HG02885 (cell line): ENCODE measurements at regions not wholly inside any gene's neighbourhood (a gene's known extent, or its start where the extent isn't known, plus 50 kb on each side); places are given as distances from the start of the nearest gene placed in this dataset.

ENCODE experiments used
- ATAC-seq: cut with Tn5 transposase; IDR thresholded peaks from one replicate; pipeline ENCODE4 v1.9.1; 2021; ENCODE audit warnings: mild to moderate bottlenecking; ENCODE audit not compliant: unreplicated experiment, poor library complexity

GRCh38 chr11:111194860-111195568 is 50.5 kb upstream of the POU2AF2 start:
- ATAC-seq: no peak

DNA sequence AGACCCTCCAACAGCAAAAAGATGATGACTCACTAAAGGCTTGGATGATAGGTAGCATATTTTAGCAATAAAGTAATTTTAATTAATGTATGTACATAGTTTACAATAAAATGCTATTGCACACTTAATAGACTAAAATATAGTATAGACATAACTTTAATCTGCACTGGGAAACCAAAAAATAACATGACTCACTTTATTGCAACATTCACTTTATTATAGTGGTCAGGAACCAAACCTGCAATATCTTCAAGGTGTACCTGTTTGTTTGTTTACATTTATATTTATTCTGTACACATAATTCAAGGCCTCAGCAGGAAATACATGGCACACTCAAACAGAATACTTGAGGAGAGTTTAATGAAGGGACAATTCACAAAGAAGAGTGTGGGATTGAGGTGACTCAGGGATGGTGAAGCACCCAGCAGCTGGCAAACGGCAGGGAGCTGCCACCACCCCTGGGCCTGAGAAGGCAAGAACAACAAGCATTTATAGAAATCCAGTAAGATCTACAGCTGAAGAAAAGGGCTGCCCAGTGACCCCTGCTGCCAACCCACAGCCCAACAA is 51.5 kb upstream of the POU2AF2 start:
- ATAC-seq: no peak

DNA sequence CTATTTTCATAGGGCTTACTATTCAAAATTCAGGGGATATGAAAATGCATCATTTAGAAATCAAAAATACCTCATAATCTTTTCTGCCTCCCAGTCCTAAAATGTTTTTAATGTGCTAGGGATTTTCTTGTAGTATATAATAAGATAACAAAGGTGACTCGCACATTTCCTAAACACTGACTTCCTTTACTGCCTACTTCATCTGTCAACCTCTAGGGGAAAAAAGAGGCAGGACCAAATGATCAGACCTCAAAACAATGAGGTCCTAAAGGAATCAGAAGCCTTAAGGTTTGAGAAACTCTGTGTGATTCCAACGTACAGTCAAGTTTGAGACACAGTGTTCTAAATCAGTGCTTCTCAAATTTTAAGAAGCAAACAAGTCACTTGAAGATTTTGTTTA is 56.1 kb upstream of the POU2AF2 start:
- no peak for ATAC-seq

- ATAC-seq: no peak
These were observed 59.1 kb upstream of the POU2AF2 start for GRCh38 chr11:111186308-111186915.

DNA sequence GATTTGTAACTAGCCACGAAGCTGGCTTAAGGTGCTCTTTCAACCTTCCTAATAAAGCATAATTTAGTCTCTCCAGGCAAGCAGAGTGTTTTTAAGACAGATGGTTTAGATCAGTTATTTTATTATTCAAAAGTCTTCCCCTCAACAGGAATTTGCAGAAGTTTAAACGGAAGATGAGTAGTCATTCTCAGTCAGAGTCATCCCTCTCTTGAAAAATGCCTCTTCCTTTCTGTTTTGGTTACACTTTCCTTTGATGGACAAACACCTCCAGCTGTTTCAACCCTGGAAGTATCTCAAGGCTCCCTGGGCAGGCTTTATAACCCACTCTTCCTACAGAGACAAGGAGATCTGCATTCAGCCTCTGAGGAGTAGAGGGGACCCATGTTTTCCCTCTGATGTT is 60.3 kb upstream of the POU2AF2 start:
- ATAC-seq: no peak

- ATAC-seq: no peak
These were observed 61.8 kb upstream of the POU2AF2 start for GRCh38 chr11:111183706-111184105.

- ATAC-seq: no peak
These were observed 66.2 kb upstream of the POU2AF2 start for GRCh38 chr11:111179184-111179910.

GRCh38 chr11:111177037-111177871 is 68.3 kb upstream of the POU2AF2 start:
- ATAC-seq: peak; percentile 80

- ATAC-seq: peak; percentile 55
These were observed 68.9 kb upstream of the POU2AF2 start for GRCh38 chr11:111176603-111177002.

DNA sequence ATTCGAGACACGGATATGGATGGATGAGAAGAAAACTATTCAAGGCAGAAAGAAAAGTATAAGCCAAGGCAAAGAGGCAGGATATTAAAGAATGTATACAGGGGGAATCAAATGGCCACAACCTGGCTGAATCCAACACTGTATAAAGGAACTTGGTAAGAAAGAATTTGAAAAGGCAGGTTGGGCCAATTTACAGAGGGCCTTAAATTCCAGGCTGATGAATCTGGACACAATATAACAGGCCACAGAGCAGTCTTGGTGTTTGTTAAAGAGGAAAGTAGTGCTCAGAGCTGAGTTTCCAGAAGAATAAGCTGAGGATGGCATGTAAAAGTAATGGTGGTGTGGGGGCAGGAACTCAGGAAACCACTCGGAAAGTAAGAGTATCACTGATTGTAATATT is 72.3 kb upstream of the POU2AF2 start:
- no peak for ATAC-seq

DNA sequence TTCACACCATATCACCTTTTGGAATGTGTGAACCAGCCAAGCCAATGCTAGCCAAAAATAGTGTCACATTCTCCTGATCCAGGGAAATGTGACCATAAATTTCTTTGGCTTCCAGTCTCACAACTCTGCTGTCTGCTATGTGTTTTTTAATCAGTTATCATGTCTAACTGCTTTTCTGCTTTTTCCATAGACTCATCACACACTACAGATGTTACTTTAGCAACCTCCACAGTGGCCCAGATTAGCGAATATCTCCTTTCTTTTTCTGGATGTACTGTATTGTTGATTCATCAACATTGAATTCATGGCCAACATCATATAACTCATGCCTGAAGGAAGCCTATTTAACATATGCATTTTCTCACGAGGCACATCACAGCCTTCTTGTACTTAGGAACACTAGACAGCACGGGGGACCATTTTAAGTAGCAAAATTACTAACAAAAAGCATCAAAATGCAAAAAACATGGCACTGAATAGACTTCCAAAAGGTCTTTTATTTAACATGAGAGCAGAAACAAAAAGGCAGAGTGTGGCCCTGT is 73.1 kb upstream of the POU2AF2 start:
- ATAC-seq: no peak

- ATAC-seq: no peak
These were observed 74.7 kb upstream of the POU2AF2 start for GRCh38 chr11:111170761-111171379.

DNA sequence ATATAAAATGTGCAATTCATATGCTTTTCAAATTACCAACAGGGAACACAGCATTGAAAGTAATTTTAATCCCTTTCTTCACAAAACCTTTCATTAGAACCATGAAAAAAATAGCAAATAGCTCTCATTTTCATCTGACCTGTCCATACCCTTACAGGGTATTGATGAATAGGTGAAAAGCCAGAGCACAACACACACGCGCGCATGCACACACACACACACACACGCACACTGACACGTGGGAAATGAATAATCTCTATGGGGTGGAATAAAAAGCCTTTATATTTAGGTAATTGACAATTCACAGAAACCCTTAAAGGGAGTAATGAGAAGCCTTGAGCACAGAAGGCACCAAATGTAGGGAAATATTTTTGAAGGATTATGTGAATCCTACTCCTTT is 76.2 kb upstream of the POU2AF2 start:
- no peak for ATAC-seq

- no peak for ATAC-seq
These were observed 76.7 kb upstream of the POU2AF2 start for GRCh38 chr11:111168871-111169270.

- ATAC-seq: no peak
These were observed 77.9 kb upstream of the POU2AF2 start for GRCh38 chr11:111167666-111168065.

DNA sequence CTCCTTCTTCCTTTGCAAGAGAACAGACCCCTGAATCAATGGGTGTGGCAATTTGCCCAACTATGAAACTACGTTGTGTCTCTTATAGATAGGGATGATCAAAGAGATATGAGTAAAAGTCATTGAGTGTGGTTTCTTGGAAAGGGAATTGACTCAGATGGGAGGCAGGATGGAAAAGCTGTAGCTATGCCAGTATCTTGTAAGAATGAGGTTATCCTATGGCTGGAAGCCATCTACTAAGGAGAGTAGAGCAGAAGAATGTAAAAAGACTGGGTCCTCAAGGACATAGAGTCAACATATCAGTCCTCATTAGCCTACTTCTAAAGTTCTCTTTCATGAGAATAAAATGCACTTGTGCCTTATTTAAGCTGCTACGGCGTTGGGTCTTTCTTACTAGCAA is 78.9 kb upstream of the POU2AF2 start:
- ATAC-seq: no peak

DNA sequence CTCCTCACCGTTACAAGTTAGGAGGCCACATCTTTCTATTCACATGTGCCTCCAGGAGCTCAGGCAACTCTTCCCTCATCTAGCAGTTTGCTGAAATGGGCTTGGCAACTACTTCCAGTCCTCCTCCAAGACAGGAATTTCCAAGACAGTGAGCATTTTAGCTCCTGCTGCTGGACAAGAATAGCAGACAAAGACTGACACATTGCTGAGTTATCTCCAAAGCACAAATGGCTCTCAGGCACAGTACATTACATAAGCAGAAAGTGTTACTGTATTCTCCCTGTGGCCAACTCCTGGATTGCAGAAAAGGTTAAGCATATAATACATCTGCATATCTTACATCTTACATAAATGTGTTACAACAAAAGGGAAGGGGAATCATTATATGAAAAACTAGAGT is 83.2 kb upstream of the POU2AF2 start:
- no peak for ATAC-seq

- ATAC-seq: no peak
These were observed 88.0 kb upstream of the POU2AF2 start for GRCh38 chr11:111157571-111157970.

DNA sequence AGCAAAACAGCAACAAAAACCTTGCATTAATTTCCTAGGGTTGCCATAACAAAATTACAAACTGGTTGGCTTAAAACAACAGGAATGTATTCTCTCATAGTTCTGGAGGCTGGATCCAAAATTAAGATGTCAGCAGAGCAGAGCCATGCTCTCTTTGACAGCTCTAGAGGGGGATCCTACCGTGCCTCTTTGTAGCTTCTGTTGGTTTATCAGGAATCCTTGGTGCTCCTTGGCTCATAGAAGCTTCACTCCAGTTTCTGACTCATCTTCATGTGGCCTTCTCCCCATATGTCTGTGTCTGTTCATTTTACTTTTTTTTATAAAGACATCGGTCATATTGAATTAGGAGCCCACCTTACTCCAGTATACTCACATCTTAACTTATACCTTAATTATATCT is 90.5 kb upstream of the POU2AF2 start:
- no peak for ATAC-seq

GRCh38 chr11:111153194-111153593 is 92.3 kb upstream of the POU2AF2 start:
- ATAC-seq: no peak
